HFFc6 (cell line): ENCODE measurements at regions not wholly inside any gene's neighbourhood (a gene's known extent, or its start where the extent isn't known, plus 50 kb on each side); places are given as distances from the start of the nearest gene placed in this dataset.

Experiments used
- DNase-seq: peaks from one replicate; pipeline ENCODE4 v3.0.0-alpha.2; 2018
- H3K27ac Mint-ChIP-seq: 2 replicates; pipeline ENCODE4 v1.8.0; 2020; ENCODE audit warnings: mild to moderate bottlenecking, mixed read lengths
- H3K27me3 Mint-ChIP-seq: 2 replicates; pipeline ENCODE4 v1.8.0; 2021; ENCODE audit warnings: mild to moderate bottlenecking, moderate library complexity, mixed read lengths; ENCODE audit not compliant: insufficient read depth
- H3K36me3 Mint-ChIP-seq: 2 replicates; pipeline ENCODE4 v1.8.0; 2021; ENCODE audit warnings: low read depth, mixed read lengths
- H3K4me1 Mint-ChIP-seq: 2 replicates; pipeline ENCODE4 v1.8.0; 2020; ENCODE audit warnings: low read depth, mixed read lengths
- H3K4me3 Mint-ChIP-seq: 2 replicates; pipeline ENCODE4 v1.8.0; 2020; ENCODE audit warnings: mild to moderate bottlenecking, moderate library complexity, mixed read lengths
- H3K9me3 Mint-ChIP-seq: 2 replicates; pipeline ENCODE4 v1.8.0; 2020; ENCODE audit warnings: mild to moderate bottlenecking, mixed read lengths
- CTCF ChIP-seq: fragments of 200-600 bp; sonication (generic); IDR thresholded peaks from 2 replicates; pipeline ENCODE4 v1.5.0; 2021; ENCODE audit warnings: antibody characterized with exemption, mild to moderate bottlenecking

DNA sequence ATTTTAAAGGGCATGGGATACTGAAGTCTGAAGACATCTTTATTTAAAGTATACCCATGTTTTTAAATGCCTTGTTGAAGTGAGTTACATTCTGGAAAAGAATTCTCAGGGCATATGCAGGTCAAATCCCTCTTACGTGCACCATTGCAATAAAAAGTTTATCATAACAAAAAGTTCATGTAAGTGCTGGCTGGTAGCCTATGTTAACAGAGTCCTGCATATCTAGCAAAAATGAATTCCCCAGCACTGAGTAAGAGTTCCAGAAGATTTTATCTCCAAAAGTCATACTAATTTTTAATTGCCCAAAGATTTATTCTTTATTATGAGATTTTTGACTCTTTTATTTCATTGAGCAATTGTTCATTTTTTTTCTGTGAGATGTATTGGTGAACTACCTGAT, 104.7 kb upstream of the ROBO1 start:
- Mint-ChIP-seq H3K4me1 (no peaks in the 10 kb centered on the region), H3K27ac (no peak overlapping the region)

DNA sequence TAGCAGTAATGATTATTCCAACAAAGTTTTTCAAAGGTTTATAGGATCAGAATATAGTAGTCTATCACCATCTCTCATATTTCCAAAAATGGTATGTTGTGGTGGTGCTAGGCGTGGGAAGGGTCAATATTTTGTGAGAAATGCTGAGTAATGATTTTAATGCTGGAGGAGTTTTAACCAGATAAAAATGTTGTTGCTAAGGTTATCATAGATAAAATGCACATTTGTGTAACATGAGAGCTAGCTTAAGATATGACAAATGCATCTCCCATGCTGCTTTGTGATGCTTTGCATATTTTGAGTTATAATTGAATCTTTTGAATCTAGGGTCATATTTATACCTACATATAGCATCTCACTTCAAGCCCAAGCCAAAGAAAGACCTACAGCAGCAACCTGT, 103.9 kb upstream of the ROBO1 start:
- peaks cover 31% of the 10 kb centered on the region for H3K9me3 Mint-ChIP-seq
- TF ChIP-seq CTCF, result no peak
- no peaks in the 10 kb centered on the region for H3K36me3 Mint-ChIP-seq
- no peak overlapping the region for H3K4me3 Mint-ChIP-seq
- no peak for DNase-seq
- H3K4me1 Mint-ChIP-seq, result no peaks in the 10 kb centered on the region
- no peak overlapping the region for H3K27ac Mint-ChIP-seq
- H3K27me3 Mint-ChIP-seq, result no peaks in the 10 kb centered on the region

More for the DNA sequence above, 104.7 kb upstream of the ROBO1 start:
- no peaks in the 10 kb centered on the region for H3K36me3 Mint-ChIP-seq
- H3K27me3 Mint-ChIP-seq, result no peaks in the 10 kb centered on the region
- H3K9me3 Mint-ChIP-seq, result peaks cover 32% of the 10 kb centered on the region
- H3K4me3 Mint-ChIP-seq, result no peak overlapping the region
- TF ChIP-seq CTCF, result no peak
- no peak for DNase-seq

DNA sequence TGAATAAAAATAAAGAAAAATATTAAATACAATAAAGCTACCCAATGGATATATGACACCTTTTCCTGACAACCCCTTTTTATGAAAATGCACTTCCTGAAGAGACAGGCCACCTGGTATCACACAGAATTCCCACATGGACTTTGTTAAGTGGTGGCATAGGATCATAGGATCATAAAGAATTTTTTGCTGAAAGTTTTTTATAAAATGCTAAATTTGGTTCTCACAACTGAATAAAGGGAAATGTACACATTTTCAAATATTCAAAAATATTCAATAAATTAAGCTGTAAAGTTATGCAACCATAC, 102.5 kb upstream of the ROBO1 start:
- Mint-ChIP-seq H3K27me3 (no peaks in the 10 kb centered on the region), H3K36me3 (no peaks in the 10 kb centered on the region), H3K9me3 (peaks cover 31% of the 10 kb centered on the region), H3K4me1 (no peaks in the 10 kb centered on the region), H3K4me3 (no peak overlapping the region), H3K27ac (no peak overlapping the region)
- no peak for DNase-seq
- TF ChIP-seq CTCF, result no peak

GRCh38 chr3:79869461-79870312, 101.9 kb upstream of the ROBO1 start:
- TF ChIP-seq CTCF, result no peak
- no peak for DNase-seq
- Mint-ChIP-seq H3K4me1 (no peaks in the 10 kb centered on the region), H3K27ac (no peak overlapping the region), H3K36me3 (no peaks in the 10 kb centered on the region), H3K9me3 (peaks cover 31% of the 10 kb centered on the region), H3K4me3 (no peak overlapping the region), H3K27me3 (no peaks in the 10 kb centered on the region)

- no peak for TF ChIP-seq CTCF
- Mint-ChIP-seq H3K27me3 (no peaks in the 10 kb centered on the region), H3K4me1 (no peaks in the 10 kb centered on the region), H3K36me3 (no peaks in the 10 kb centered on the region), H3K4me3 (no peak overlapping the region), H3K27ac (no peak overlapping the region), H3K9me3 (peaks cover 20% of the 10 kb centered on the region)
- no peak for DNase-seq
Measured at GRCh38 chr3:79866162-79866561, 98.4 kb upstream of the ROBO1 start.
